B cell (primary cell): ENCODE measurements at regions not wholly inside any gene's neighbourhood (a gene's known extent, or its start where the extent isn't known, plus 50 kb on each side); places are given as distances from the start of the nearest gene placed in this dataset.
"Not testable (repeated sequence)": the region's sequence is repeated elsewhere in the genome, so short reads cannot be mapped to it uniquely, and the experiment has no call there.

Source experiments
- ATAC-seq: fragments of 200-7000 bp; cut with Tn5 transposase; one replicate; pipeline ENCODE4 v1.10.0; 2021; ENCODE audit warnings: low read depth, mild to moderate bottlenecking, moderate number of reproducible peaks, moderate library complexity
- CTCF ChIA-PET: fragments of 350-600 bp; sonication (Branson Sonifier 250); formaldehyde crosslinking; loops from one replicate; lab custom pipeline; 2021; ENCODE audit warnings: antibody characterized with exemption, inconsistent platforms; lab: Charles Lee
- POLR2A ChIA-PET: fragments of 350-600 bp; sonication (Branson Sonifier 250); formaldehyde crosslinking; loops from one replicate; lab custom pipeline; 2021; ENCODE audit warnings: antibody characterized with exemption; lab: Charles Lee
- DNase-seq: peaks from one replicate; pipeline ENCODE4 v3.0.0; 2013
- H2AFZ ChIP-seq: 2 replicates; pipeline ENCODE4 v1.6.1; 2012; ENCODE audit warnings: mild to moderate bottlenecking, low read depth, low read length; ENCODE audit not compliant: insufficient read depth, poor library complexity, severe bottlenecking
- H3K27ac ChIP-seq, 2 donors: 1 replicate in 1 of 2; 2 replicates in 1 of 2; pipeline ENCODE4 v1.5.1; 2012 to 2013; ENCODE audit warnings: low read length in 2 of 2, mild to moderate bottlenecking in 2 of 2, moderate library complexity in 1 of 2
- H3K27me3 ChIP-seq, 4 experiments: fragments of 200-600 bp in 1 of 4; sonication (generic) in 1 of 4; replicated peaks in 1 of 4; 1 replicate in 2 of 4; 2 replicates in 2 of 4; pipeline versions ENCODE4 v1.6.1 to v1.7.0; 2013 to 2016; ENCODE audit warnings: low read length in 3 of 4, mild to moderate bottlenecking in 2 of 4, mixed read lengths in 1 of 4, moderate library complexity in 1 of 4; ENCODE audit not compliant: insufficient read depth in 4 of 4, control insufficient read depth in 3 of 4; ENCODE audit errors: control extremely low read depth in 1 of 4
- H3K36me3 ChIP-seq, 2 experiments: replicated peaks in 1 of 2; 1 replicate in 1 of 2; 2 replicates in 1 of 2; pipeline versions ENCODE4 v1.6.1 to v1.7.1; 2013; ENCODE audit warnings: low read length in 1 of 2; ENCODE audit not compliant: insufficient read depth in 2 of 2, control insufficient read depth in 1 of 2; ENCODE audit errors: control extremely low read depth in 1 of 2, extremely low read depth in 1 of 2
- H3K4me1 ChIP-seq, 2 donors: fragments of 200-600 bp in 1 of 2; sonication (generic) in 1 of 2; 1 replicate in 1 of 2; 2 replicates in 1 of 2; pipeline versions ENCODE4 v1.5.1 to v1.6.1; 2013 to 2017; ENCODE audit warnings: low read length in 2 of 2; ENCODE audit not compliant: control insufficient read depth in 2 of 2, insufficient read depth in 2 of 2
- H3K4me2 ChIP-seq: replicated peaks from 2 replicates; pipeline ENCODE3; 2012; ENCODE audit warnings: mild to moderate bottlenecking, low read depth, low read length; ENCODE audit not compliant: poor library complexity, severe bottlenecking
- H3K4me3 ChIP-seq, 5 experiments: fragments of 200-600 bp in 1 of 5; sonication (generic) in 1 of 5; 1 replicate in 3 of 5; 2 replicates in 2 of 5; pipeline versions ENCODE4 v1.5.1 to v1.7.0; 2011 to 2016; ENCODE audit warnings: low read length in 4 of 5, mild to moderate bottlenecking in 4 of 5, low read depth in 2 of 5, control low read depth in 1 of 5, moderate library complexity in 1 of 5; ENCODE audit not compliant: insufficient read depth in 1 of 5; ENCODE audit errors: control extremely low read depth in 1 of 5, extremely low read depth in 1 of 5
- H3K79me2 ChIP-seq: fragments of 200-600 bp; sonication (generic); one replicate; pipeline ENCODE4 v1.6.0; 2016; ENCODE audit warnings: low read length; ENCODE audit not compliant: control insufficient read depth, insufficient read depth
- H3K9ac ChIP-seq: fragments of 200-600 bp; sonication (generic); 2 replicates; pipeline ENCODE4 v1.6.1; 2017; ENCODE audit warnings: mild to moderate bottlenecking, low read length, moderate library complexity
- H3K9me3 ChIP-seq, 3 donors: one replicate each; pipeline versions ENCODE4 v1.6.1 to v1.7.1; 2013; ENCODE audit warnings: low read length in 2 of 3; ENCODE audit not compliant: control insufficient read depth in 2 of 3, insufficient read depth in 1 of 3; ENCODE audit errors: control extremely low read depth in 1 of 3
- H4K20me1 ChIP-seq: 2 replicates; pipeline ENCODE4 v1.6.0; 2012; ENCODE audit warnings: mild to moderate bottlenecking, low read length; ENCODE audit not compliant: insufficient read depth, control insufficient read depth, poor library complexity, severe bottlenecking
- H3K27ac Mint-ChIP-seq: one replicate; pipeline ENCODE4 v1.8.0; 2021; ENCODE audit warnings: mixed read lengths
- H3K27me3 Mint-ChIP-seq: one replicate; pipeline ENCODE4 v1.8.0; 2021; ENCODE audit warnings: mixed read lengths
- H3K4me1 Mint-ChIP-seq: one replicate; pipeline ENCODE4 v1.8.0; 2021; ENCODE audit warnings: mixed read lengths
- H3K4me3 Mint-ChIP-seq: one replicate; pipeline ENCODE4 v1.8.0; 2021; ENCODE audit warnings: mixed read lengths
- H3K9me3 Mint-ChIP-seq: one replicate; pipeline ENCODE4 v1.8.0; 2022; ENCODE audit warnings: mixed read lengths; ENCODE audit not compliant: insufficient read depth
- EZH2 ChIP-seq: IDR thresholded peaks from 2 replicates; pipeline ENCODE4 v1.6.1; 2012; ENCODE audit warnings: borderline replicate concordance, low read depth, mild to moderate bottlenecking, moderate library complexity, low read length; ENCODE audit not compliant: insufficient read depth, poor library complexity, severe bottlenecking
- WGBS: methylation state at CpG from one replicate; pipeline ENCODE4 v1.1.5; 2013; ENCODE audit warnings: missing lambda C conversion rate; ENCODE audit not compliant: insufficient coverage; 5-methylcytosine and 5-hydroxymethylcytosine counted together
- intact Hi-C: fragments of 100-400 bp; cut with micrococcal nuclease; formaldehyde crosslinking; loops from one replicate; pipeline ENCODE4 v1.10.0; 2022
- TF ChIP-seq, protein P1 (sequence below): fragments of 200-600 bp; IDR thresholded peaks from one replicate; pipeline ENCODE4 v1.8.0; 2022; ENCODE audit warnings: antibody characterized with exemption, mild to moderate bottlenecking

DNA sequence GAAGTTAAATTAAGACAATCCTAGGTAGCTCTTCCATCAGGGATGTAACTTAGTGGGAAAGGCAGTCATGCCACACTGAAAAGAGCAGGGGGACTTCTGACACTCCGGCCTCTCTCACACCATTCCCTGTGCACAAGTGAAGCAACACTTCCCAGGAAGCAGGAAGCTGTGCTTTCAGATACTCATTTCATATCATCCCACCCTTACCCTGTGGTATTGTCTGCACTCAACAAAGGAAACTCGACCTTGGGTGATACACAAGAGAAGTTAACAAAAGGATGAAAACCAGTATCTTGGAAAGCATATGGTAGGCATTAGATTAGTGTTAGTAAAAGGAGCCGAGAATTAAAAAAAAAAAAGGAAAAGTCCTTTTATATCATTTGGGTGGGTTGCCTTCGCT lies 61.3 kb upstream of the MDM1 start:
- Histone ChIP-seq H3K4me2 (no peak overlapping the region), H2AFZ (no peak overlapping the region), H3K4me1 (no peaks in the 10 kb centered on the region), H3K9ac (no peak overlapping the region), H3K36me3 (no peaks in the 10 kb centered on the region), H4K20me1 (no peaks in the 10 kb centered on the region), H3K27ac (no peak overlapping the region), H3K27me3 (no peaks in the 10 kb centered on the region), H3K9me3 (peaks cover 1 to 13% (median 8%) of the 10 kb centered on the region in 3 donors), H3K4me3 (no peak overlapping the region), H3K79me2 (no peaks in the 10 kb centered on the region)
- TF ChIP-seq, protein P1, sequence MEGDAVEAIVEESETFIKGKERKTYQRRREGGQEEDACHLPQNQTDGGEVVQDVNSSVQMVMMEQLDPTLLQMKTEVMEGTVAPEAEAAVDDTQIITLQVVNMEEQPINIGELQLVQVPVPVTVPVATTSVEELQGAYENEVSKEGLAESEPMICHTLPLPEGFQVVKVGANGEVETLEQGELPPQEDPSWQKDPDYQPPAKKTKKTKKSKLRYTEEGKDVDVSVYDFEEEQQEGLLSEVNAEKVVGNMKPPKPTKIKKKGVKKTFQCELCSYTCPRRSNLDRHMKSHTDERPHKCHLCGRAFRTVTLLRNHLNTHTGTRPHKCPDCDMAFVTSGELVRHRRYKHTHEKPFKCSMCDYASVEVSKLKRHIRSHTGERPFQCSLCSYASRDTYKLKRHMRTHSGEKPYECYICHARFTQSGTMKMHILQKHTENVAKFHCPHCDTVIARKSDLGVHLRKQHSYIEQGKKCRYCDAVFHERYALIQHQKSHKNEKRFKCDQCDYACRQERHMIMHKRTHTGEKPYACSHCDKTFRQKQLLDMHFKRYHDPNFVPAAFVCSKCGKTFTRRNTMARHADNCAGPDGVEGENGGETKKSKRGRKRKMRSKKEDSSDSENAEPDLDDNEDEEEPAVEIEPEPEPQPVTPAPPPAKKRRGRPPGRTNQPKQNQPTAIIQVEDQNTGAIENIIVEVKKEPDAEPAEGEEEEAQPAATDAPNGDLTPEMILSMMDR = no peak
- TF ChIP-seq EZH2 = no peak
- H3K27me3 Mint-ChIP-seq = no peaks in the 10 kb centered on the region
- H3K27ac Mint-ChIP-seq = no peak overlapping the region
- CTCF ChIA-PET = interaction anchor here (0.7 to 1.0 kb wide), 2 partner anchors 10 to 548 kb away, joined by 3 read pairs; no protein-coding TSS in a partner anchor
- ATAC-seq (no peak), DNase-seq (no peak)
- H3K4me3 Mint-ChIP-seq = no peak overlapping the region
- POLR2A ChIA-PET = interaction anchor here (0.6 kb wide), 1 partner anchor 19 kb away, joined by 3 read pairs; no protein-coding TSS in a partner anchor
- peaks cover 3% of the 10 kb centered on the region for H3K9me3 Mint-ChIP-seq
- H3K4me1 Mint-ChIP-seq = no peaks in the 10 kb centered on the region
- intact Hi-C loops = no loop called here
- 75% methylated on average over 3 of the region's 4 CpGs for WGBS

DNA sequence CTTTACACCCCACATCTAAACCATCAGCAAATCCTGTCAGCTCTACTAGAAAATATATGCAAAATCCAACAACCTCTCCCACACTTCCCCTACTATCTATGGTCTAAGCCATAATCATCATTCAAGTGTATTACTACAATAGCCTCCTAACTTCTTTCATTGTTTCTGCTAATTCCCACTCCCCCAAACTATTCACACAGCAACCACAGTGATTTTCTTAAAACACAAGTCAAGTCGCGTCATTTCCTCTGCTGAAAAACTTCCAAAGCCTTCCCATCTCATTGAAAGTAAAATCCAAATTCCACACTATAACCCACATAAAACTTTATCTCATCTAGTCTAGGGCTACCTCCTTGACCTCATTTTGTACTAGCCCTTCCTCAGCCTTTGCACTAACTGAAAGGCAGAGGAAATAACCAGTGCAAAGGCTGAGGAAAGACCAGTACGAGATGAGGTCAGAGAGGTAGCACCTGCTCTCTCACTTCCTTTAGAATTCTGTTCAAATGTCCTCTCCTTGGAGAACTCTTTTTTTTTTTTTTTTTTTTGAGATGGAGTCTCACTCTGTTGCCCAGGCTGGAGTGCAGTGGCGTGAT lies 65.5 kb upstream of the MDM1 start:
- no peak for ATAC-seq
- no peak for DNase-seq
- H3K27ac ChIP-seq = no peak overlapping the region
- no peak overlapping the region for H3K27ac Mint-ChIP-seq
- H3K9me3 ChIP-seq = no peaks in the 10 kb centered on the region
- no peaks in the 10 kb centered on the region for H3K36me3 ChIP-seq
- TF ChIP-seq EZH2 = no peak
- H3K4me1 Mint-ChIP-seq = no peaks in the 10 kb centered on the region
- CTCF ChIA-PET = no interaction called here
- H3K4me1 ChIP-seq = no peaks in the 10 kb centered on the region
- H3K4me3 ChIP-seq = no peak overlapping the region
- no peaks in the 10 kb centered on the region for H3K27me3 Mint-ChIP-seq
- H3K27me3 ChIP-seq = no peaks in the 10 kb centered on the region
- no peak overlapping the region for H3K4me2 ChIP-seq
- POLR2A ChIA-PET = no interaction called here
- no peak overlapping the region for H2AFZ ChIP-seq
- no peak overlapping the region for H3K4me3 Mint-ChIP-seq
- 95% methylated on average over 2 of the region's 4 CpGs for WGBS
- intact Hi-C loops = no loop called here
- H3K79me2 ChIP-seq = no peaks in the 10 kb centered on the region
- H4K20me1 ChIP-seq = no peaks in the 10 kb centered on the region
- no peaks in the 10 kb centered on the region for H3K9me3 Mint-ChIP-seq
- H3K9ac ChIP-seq = no peak overlapping the region

DNA sequence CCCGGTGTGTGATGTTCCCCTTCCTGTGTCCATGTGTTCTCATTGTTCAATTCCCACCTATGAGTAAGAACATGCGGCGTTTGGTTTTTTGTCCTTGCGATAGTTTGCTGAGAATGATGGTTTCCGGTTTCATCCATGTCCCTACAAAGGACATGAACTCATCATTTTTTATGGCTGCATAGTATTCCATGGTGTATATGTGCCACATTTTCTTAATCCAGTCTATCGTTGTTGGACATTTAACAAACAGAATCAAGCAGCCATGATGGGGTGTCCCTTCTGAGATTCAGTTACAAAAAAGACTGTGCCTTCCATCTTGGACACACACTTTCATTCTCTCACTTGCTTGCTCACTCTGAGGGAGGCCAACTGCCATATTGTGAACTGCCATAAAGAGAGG lies 66.5 kb upstream of the MDM1 start:
- DNase-seq, H3K36me3 ChIP-seq, intact Hi-C loops, H3K9me3 Mint-ChIP-seq, CTCF ChIA-PET, H4K20me1 ChIP-seq, H3K27me3 Mint-ChIP-seq, H3K27ac ChIP-seq, H3K4me1 Mint-ChIP-seq, H2AFZ ChIP-seq, H3K27me3 ChIP-seq, H3K4me2 ChIP-seq, H3K27ac Mint-ChIP-seq, POLR2A ChIA-PET, ATAC-seq, H3K9me3 ChIP-seq, H3K4me3 Mint-ChIP-seq, H3K79me2 ChIP-seq, H3K4me3 ChIP-seq, H3K9ac ChIP-seq, H3K4me1 ChIP-seq: not testable (repeated sequence)
- no CpG with 5 or more reads among the region's 6 CpGs for WGBS
